OCI-LY7 (cell line): ENCODE measurements at regions not wholly inside any gene's neighbourhood (a gene's known extent, or its start where the extent isn't known, plus 50 kb on each side); places are given as distances from the start of the nearest gene placed in this dataset.

ENCODE experiments used
- BruUV-seq: library from RNA; stranded (reverse); fragments of 400-500 nt; replicated peaks from 2 replicates; lab custom pipeline; 2021; lab: Mats Ljungman, UMichigan
- CTCF ChIA-PET: fragments of 300-600 bp; sonication (Branson Sonifier 250); formaldehyde crosslinking; loops from one replicate; lab custom pipeline; 2022; ENCODE audit warnings: antibody characterized with exemption; ENCODE audit not compliant: unreplicated experiment; lab: Charles Lee
- POLR2A ChIA-PET: fragments of 300-600 bp; sonication (Branson Sonifier 250); formaldehyde crosslinking; loops from one replicate; lab custom pipeline; 2022; ENCODE audit warnings: antibody characterized with exemption; lab: Charles Lee
- DNase-seq: peaks from one replicate; pipeline ENCODE4 v3.0.0-alpha.2; 2015; ENCODE audit warnings: low spot score
- H2AFZ ChIP-seq: fragments of 200-600 bp; sonication (generic), shearing (Covaris generic); 2 replicates; pipeline ENCODE4 v1.6.1; 2014; ENCODE audit warnings: mild to moderate bottlenecking, antibody characterized with exemption, low read length, moderate library complexity
- H3K27ac ChIP-seq: fragments of 200-600 bp; sonication (generic); 2 replicates; pipeline ENCODE4 v1.5.1; 2014; ENCODE audit warnings: mixed run types, low read depth, mild to moderate bottlenecking, moderate library complexity, low read length, inconsistent platforms; ENCODE audit not compliant: poor library complexity, severe bottlenecking
- H3K36me3 ChIP-seq: fragments of 200-600 bp; sonication (generic); 2 replicates; pipeline ENCODE4 v1.6.1; 2014; ENCODE audit warnings: mild to moderate bottlenecking, antibody characterized with exemption, low read length, moderate library complexity, mixed read lengths; ENCODE audit not compliant: insufficient read depth
- H3K4me1 ChIP-seq: fragments of 200-600 bp; sonication (generic); 2 replicates; pipeline ENCODE4 v1.5.1; 2014; ENCODE audit warnings: mild to moderate bottlenecking, low read length; ENCODE audit not compliant: insufficient read depth, poor library complexity, severe bottlenecking
- H3K4me2 ChIP-seq: fragments of 200-600 bp; sonication (generic); 2 replicates; pipeline ENCODE4 v1.6.1; 2014; ENCODE audit warnings: mild to moderate bottlenecking, low read length
- H3K4me3 ChIP-seq: fragments of 200-600 bp; sonication (generic); 2 replicates; pipeline ENCODE4 v1.5.1; 2014; ENCODE audit warnings: mild to moderate bottlenecking, low read depth, low read length; ENCODE audit not compliant: poor library complexity, severe bottlenecking
- H3K79me2 ChIP-seq: fragments of 200-600 bp; sonication (generic); 2 replicates; pipeline ENCODE4 v1.6.1; 2016; ENCODE audit warnings: low read depth, mild to moderate bottlenecking, low read length, moderate library complexity, mixed read lengths; ENCODE audit not compliant: insufficient read depth
- H3K9me2 ChIP-seq: fragments of 200-600 bp; sonication (generic); 2 replicates; pipeline ENCODE4 v1.6.1; 2016; ENCODE audit warnings: mild to moderate bottlenecking, low read length, mixed read lengths; ENCODE audit not compliant: insufficient read depth
- H3K9me3 ChIP-seq: fragments of 200-600 bp; sonication (generic); 2 replicates; pipeline ENCODE4 v1.6.1; 2014; ENCODE audit warnings: mild to moderate bottlenecking, mixed run types, low read length, mixed read lengths
- H4K20me1 ChIP-seq: fragments of 200-600 bp; sonication (generic); 2 replicates; pipeline ENCODE4 v1.6.1; 2014; ENCODE audit warnings: mild to moderate bottlenecking, antibody characterized with exemption, low read length, moderate library complexity, mixed read lengths; ENCODE audit not compliant: insufficient read depth
- EZH2phosphoT487 ChIP-seq: fragments of 200-600 bp; sonication (generic); IDR thresholded peaks from 2 replicates; pipeline ENCODE4 v1.6.1; 2018; ENCODE audit warnings: low read depth, borderline replicate concordance, mild to moderate bottlenecking, mixed run types, antibody characterized with exemption, low read length, moderate library complexity, mixed read lengths
- intact Hi-C: fragments of 100-400 bp; cut with micrococcal nuclease; formaldehyde crosslinking; loops from one replicate; pipeline ENCODE4 v1.10.0; 2022; ENCODE audit not compliant: unreplicated experiment
- TF ChIP-seq, protein P1 (sequence below): fragments of 200-600 bp; sonication (generic); conservative IDR thresholded peaks from 2 replicates; pipeline ENCODE4 v1.5.1; 2014; ENCODE audit warnings: mild to moderate bottlenecking, antibody characterized with exemption, low read length, moderate library complexity, mixed read lengths

DNA sequence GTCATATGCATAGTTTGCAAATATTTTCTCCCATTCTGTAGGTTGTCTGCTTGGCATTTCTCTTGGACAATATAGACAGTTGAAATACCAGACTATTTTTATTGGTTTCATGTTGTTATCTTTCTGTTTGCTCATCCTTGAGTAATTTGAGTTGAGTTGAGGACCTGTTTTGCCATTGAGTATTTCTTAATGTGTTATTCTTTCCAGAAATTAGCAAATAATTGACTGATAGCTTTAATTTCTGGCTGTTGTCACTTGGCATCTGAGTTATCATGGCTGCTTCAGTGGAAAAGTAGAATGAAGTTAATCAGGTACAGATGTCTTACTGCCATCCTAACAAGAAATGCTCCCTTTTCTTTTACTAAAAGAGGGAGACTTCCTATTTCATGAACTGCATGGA is 264.8 kb upstream of the DUSP10 start:
- H3K4me1 ChIP-seq: no peaks in the 10 kb centered on the region
- ChIA-PET POLR2A (no interaction called here), CTCF (no interaction called here)
- H3K9me2 ChIP-seq: no peaks in the 10 kb centered on the region
- no peaks in the 10 kb centered on the region for H3K79me2 ChIP-seq
- H4K20me1 ChIP-seq: no peaks in the 10 kb centered on the region
- DNase-seq: no peak
- TF ChIP-seq EZH2phosphoT487: no peak
- TF ChIP-seq, protein P1, sequence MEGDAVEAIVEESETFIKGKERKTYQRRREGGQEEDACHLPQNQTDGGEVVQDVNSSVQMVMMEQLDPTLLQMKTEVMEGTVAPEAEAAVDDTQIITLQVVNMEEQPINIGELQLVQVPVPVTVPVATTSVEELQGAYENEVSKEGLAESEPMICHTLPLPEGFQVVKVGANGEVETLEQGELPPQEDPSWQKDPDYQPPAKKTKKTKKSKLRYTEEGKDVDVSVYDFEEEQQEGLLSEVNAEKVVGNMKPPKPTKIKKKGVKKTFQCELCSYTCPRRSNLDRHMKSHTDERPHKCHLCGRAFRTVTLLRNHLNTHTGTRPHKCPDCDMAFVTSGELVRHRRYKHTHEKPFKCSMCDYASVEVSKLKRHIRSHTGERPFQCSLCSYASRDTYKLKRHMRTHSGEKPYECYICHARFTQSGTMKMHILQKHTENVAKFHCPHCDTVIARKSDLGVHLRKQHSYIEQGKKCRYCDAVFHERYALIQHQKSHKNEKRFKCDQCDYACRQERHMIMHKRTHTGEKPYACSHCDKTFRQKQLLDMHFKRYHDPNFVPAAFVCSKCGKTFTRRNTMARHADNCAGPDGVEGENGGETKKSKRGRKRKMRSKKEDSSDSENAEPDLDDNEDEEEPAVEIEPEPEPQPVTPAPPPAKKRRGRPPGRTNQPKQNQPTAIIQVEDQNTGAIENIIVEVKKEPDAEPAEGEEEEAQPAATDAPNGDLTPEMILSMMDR: no peak
- intact Hi-C loops: no loop called here
- no peak overlapping the region for H2AFZ ChIP-seq
- H3K27ac ChIP-seq: no peak overlapping the region
- no peak overlapping the region for H3K4me2 ChIP-seq
- no TSS peak for BruUV-seq
- no peaks in the 10 kb centered on the region for H3K36me3 ChIP-seq
- H3K4me3 ChIP-seq: no peak overlapping the region
- no peaks in the 10 kb centered on the region for H3K9me3 ChIP-seq

DNA sequence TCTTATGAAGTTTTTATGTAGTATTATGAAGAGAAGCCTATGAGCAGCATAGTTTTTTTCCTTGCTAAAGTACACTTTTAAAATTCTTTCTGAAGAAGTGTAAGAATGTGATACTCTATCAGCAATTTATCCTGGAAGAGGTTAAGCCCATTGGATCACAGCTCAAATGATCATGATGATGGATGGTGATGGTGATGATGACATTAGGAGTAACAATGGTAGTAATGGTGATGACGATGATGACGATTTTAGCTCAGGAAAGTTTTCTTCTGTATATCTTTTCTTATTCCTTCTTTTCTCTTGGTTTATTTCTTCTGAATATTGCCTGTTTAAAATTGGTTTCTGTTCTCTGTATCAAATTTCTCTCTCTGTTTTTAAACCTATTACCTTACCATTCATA is 262.9 kb upstream of the DUSP10 start:
- no TSS peak for BruUV-seq
- CTCF ChIA-PET: no interaction called here
- no peak for DNase-seq
- Histone ChIP-seq H4K20me1 (no peaks in the 10 kb centered on the region), H3K4me2 (no peak overlapping the region), H3K36me3 (no peaks in the 10 kb centered on the region), H3K9me2 (no peaks in the 10 kb centered on the region), H3K27ac (no peak overlapping the region), H3K4me1 (no peaks in the 10 kb centered on the region), H3K9me3 (no peaks in the 10 kb centered on the region), H3K79me2 (no peaks in the 10 kb centered on the region), H2AFZ (no peak overlapping the region), H3K4me3 (no peak overlapping the region)
- intact Hi-C loops: no loop called here
- TF ChIP-seq, protein P1: no peak
- no peak for TF ChIP-seq EZH2phosphoT487
- POLR2A ChIA-PET: interaction anchor here (0.7 kb wide), 1 partner anchor 175 kb away, joined by 3 read pairs; no protein-coding TSS in a partner anchor

DNA sequence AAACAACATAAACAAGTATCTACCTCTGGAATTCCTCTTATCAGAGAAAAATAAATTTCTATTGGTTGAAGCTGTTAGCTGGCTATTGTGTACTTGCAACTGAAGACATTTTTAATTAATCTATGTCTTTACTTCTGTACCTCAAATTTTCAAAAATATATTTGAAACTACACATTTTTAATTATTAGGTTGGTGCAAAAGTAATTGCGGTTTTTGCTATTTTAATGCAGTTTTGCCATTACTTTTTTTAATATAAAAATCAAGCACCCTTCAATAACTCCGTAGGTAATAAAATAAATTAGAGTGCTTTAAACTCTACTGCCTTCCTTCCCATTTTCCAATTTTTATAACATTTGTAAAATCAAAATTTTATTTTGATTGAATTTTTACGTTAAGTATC is 262.1 kb upstream of the DUSP10 start:
- intact Hi-C loops: no loop called here
- CTCF ChIA-PET: no interaction called here
- Histone ChIP-seq H3K9me3 (no peaks in the 10 kb centered on the region), H4K20me1 (no peaks in the 10 kb centered on the region), H3K36me3 (no peaks in the 10 kb centered on the region), H2AFZ (no peak overlapping the region), H3K27ac (no peak overlapping the region), H3K4me2 (no peak overlapping the region), H3K79me2 (no peaks in the 10 kb centered on the region), H3K9me2 (no peaks in the 10 kb centered on the region), H3K4me1 (no peaks in the 10 kb centered on the region), H3K4me3 (no peak overlapping the region)
- no TSS peak for BruUV-seq
- DNase-seq: no peak
- TF ChIP-seq, protein P1: no peak
- no peak for TF ChIP-seq EZH2phosphoT487
- POLR2A ChIA-PET: no interaction called here
